HL-60 (cell line): ENCODE measurements at regions not wholly inside any gene's neighbourhood (a gene's known extent, or its start where the extent isn't known, plus 50 kb on each side); places are given as distances from the start of the nearest gene placed in this dataset.
A peak's percentile ranks its signal among the peaks of the same experiment; 100 is the strongest.

Experiments used
- DNase-seq, 2 experiments: peaks; one replicate each; pipeline ENCODE4 v3.0.0-alpha.2; 2010 to 2020; ENCODE audit warnings: low read depth in 1 of 2, low spot score in 1 of 2
- H3K27ac ChIP-seq: fragments of 250-450 bp; sonication (Bioruptor Pico); replicated peaks from 2 replicates; pipeline ENCODE4 v1.5.1; 2020; ENCODE audit warnings: mild to moderate bottlenecking, moderate library complexity
- H3K27me3 ChIP-seq: fragments of 250-450 bp; sonication (Bioruptor Pico); 2 replicates; pipeline ENCODE4 v1.5.1; 2021; ENCODE audit warnings: mild to moderate bottlenecking, moderate library complexity; ENCODE audit not compliant: insufficient read depth, poor library complexity, severe bottlenecking
- H3K4me3 ChIP-seq: replicated peaks from 2 replicates; pipeline ENCODE4 v1.5.1; 2011; ENCODE audit warnings: mild to moderate bottlenecking, control low read depth, low read length; ENCODE audit not compliant: insufficient read depth
- CTCF ChIP-seq: IDR thresholded peaks from one replicate; pipeline ENCODE4 v1.5.1; 2011; ENCODE audit warnings: low read length, control low read depth, inconsistent platforms; ENCODE audit not compliant: insufficient read depth
- GABPA ChIP-seq: IDR thresholded peaks from 2 replicates; pipeline ENCODE4 v1.6.1; 2012; ENCODE audit warnings: low read depth
- POLR2AphosphoS5 ChIP-seq: IDR thresholded peaks from 2 replicates; pipeline ENCODE4 v1.6.1; 2012; ENCODE audit warnings: low read depth
- REST ChIP-seq: IDR thresholded peaks from 2 replicates; pipeline ENCODE4 v1.6.1; 2012; ENCODE audit warnings: low read depth; ENCODE audit not compliant: insufficient replicate concordance
- SPI1 ChIP-seq: IDR thresholded peaks from 2 replicates; pipeline ENCODE4 v1.6.1; 2012; ENCODE audit warnings: low read depth, mild to moderate bottlenecking, borderline replicate concordance

- H3K27ac ChIP-seq = no peak overlapping the region
- H3K27me3 ChIP-seq = peaks cover 5% of the 10 kb centered on the region
- TF ChIP-seq SPI1 = peak; percentile 17; the same call in 1 of the 2 replicates
- TF ChIP-seq GABPA = no peak
- no peak for DNase-seq
- no peak overlapping the region for H3K4me3 ChIP-seq
These were observed 110.7 kb downstream of the VPREB1 start for GRCh38 chr22:22355096-22355834.

- peak; percentile 50 to 82 for DNase-seq
- Histone ChIP-seq H3K4me3 (no peak overlapping the region), H3K27ac (no peak overlapping the region), H3K27me3 (peaks cover 5% of the 10 kb centered on the region)
- peak; percentile 50 for TF ChIP-seq CTCF
- no peak for TF ChIP-seq POLR2AphosphoS5
These were observed 112.7 kb downstream of the VPREB1 start for GRCh38 chr22:22357024-22357883.

- Histone ChIP-seq H3K27me3 (peaks cover 5% of the 10 kb centered on the region), H3K4me3 (no peak overlapping the region), H3K27ac (no peak overlapping the region)
- TF ChIP-seq CTCF (no peak), POLR2AphosphoS5 (no peak), REST (no peak), SPI1 (no peak), GABPA (no peak)
- DNase-seq = no peak
These were observed 113.6 kb downstream of the VPREB1 start for GRCh38 chr22:22358152-22358551.

GRCh38 chr22:22358686-22359085, 114.1 kb downstream of the VPREB1 start:
- TF ChIP-seq GABPA (no peak), CTCF (no peak), REST (no peak), SPI1 (no peak), POLR2AphosphoS5 (no peak)
- H3K4me3 ChIP-seq = no peak overlapping the region
- H3K27ac ChIP-seq = no peak overlapping the region
- DNase-seq = no peak
- H3K27me3 ChIP-seq = peaks cover 5% of the 10 kb centered on the region
